Gastrocnemius medialis (tissue), 4 donors: ENCODE measurements at regions not wholly inside any gene's neighbourhood (a gene's known extent, or its start where the extent isn't known, plus 50 kb on each side); places are given as distances from the start of the nearest gene placed in this dataset.

Experiments
- ATAC-seq, 2 donors: fragments of 150-250 bp; one replicate each; pipeline ENCODE4 v1.9.1; 2016
- DNase-seq, 2 donors: peaks; one replicate each; pipeline ENCODE4 v3.0.0-alpha.2; 2019
- H3K27ac ChIP-seq, 4 donors: fragments of 200-600 bp; sonication (generic); 1 replicate in 1 of 4; 2 replicates in 3 of 4; pipeline ENCODE4 v1.5.1; 2016 to 2018; ENCODE audit warnings: mild to moderate bottlenecking in 2 of 4, moderate library complexity in 1 of 4
- H3K27me3 ChIP-seq, 3 donors: fragments of 200-600 bp; sonication (generic) in 2 of 3; 1 replicate in 1 of 3; 2 replicates in 2 of 3; pipeline versions ENCODE4 v1.5.1 to v1.6.0; 2016 to 2019; ENCODE audit warnings: mild to moderate bottlenecking in 1 of 3, moderate library complexity in 1 of 3
- H3K36me3 ChIP-seq, 2 donors: fragments of 200-600 bp; sonication (generic) in 1 of 2; one replicate each; pipeline ENCODE4 v1.5.1; 2017 to 2018
- H3K4me1 ChIP-seq, 2 donors: fragments of 200-600 bp; sonication (generic) in 1 of 2; one replicate each; pipeline ENCODE4 v1.5.1; 2016 to 2017; ENCODE audit warnings: mild to moderate bottlenecking in 2 of 2
- H3K4me3 ChIP-seq, 4 donors: fragments of 200-600 bp; sonication (generic) in 3 of 4; 1 replicate in 1 of 4; 2 replicates in 3 of 4; pipeline ENCODE4 v1.5.1; 2016 to 2019; ENCODE audit warnings: mild to moderate bottlenecking in 2 of 4
- H3K9me3 ChIP-seq, 3 donors: fragments of 200-600 bp; sonication (generic) in 2 of 3; 1 replicate in 1 of 3; 2 replicates in 2 of 3; pipeline ENCODE4 v1.5.1; 2016 to 2019
- CTCF ChIP-seq, 5 experiments: fragments of 450-650 bp in 3 of 5; fragments of 200-600 bp in 2 of 5; sonication (generic) in 2 of 5; IDR thresholded peaks in 4 of 5; conservative IDR thresholded peaks in 1 of 5; 1 replicate in 4 of 5; 2 replicates in 1 of 5; pipeline ENCODE4 v1.5.1; 2016 to 2019; ENCODE audit warnings: antibody characterized with exemption in 5 of 5, mild to moderate bottlenecking in 3 of 5, moderate library complexity in 3 of 5
- POLR2A ChIP-seq, 2 donors: fragments of 450-650 bp; IDR thresholded peaks; one replicate each; pipeline ENCODE4 v1.6.1; 2017; ENCODE audit warnings: antibody characterized with exemption in 2 of 2, mild to moderate bottlenecking in 2 of 2, moderate library complexity in 2 of 2
- in situ Hi-C, 4 donors: fragments of 200-750 bp; cut with MboI; loops; one replicate each; pipeline versions ENCODE4 v1.15.0 to v1.8.0; 2017; ENCODE audit warnings: low sequenced_read_pairs in 4 of 4
- intact Hi-C: fragments of 100-400 bp; cut with DNase I; formaldehyde crosslinking; loops from one replicate; pipeline ENCODE4 v1.15.1; 2023; ENCODE audit warnings: low total_unique reads

DNA sequence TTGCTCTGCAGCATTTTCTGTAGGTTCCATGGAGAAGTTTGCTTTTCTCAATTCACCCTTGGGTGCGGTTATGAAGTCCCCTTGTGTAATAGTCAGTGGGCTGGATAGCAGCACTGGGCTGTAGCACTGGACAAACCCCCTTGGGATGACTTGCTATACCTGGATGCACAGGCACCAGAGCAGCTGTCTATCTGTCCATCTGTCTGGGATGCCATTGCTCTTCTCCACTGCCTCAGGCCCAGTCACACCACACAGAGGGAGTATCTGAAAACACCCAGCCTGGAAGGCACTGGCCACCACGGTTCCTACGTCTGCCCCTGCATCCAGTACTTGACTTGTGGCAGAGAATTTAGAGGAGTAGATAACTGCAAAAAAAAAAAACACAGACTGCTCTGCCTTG lies 254.5 kb downstream of the TFCP2L1 start:
- no peak for DNase-seq
- no peaks in the 10 kb centered on the region for H3K4me1 ChIP-seq
- intact Hi-C loops: no loop called here
- no peaks in the 10 kb centered on the region for H3K27me3 ChIP-seq
- no peak overlapping the region for H3K4me3 ChIP-seq
- H3K36me3 ChIP-seq: no peaks in the 10 kb centered on the region
- in situ Hi-C loops: no loop called here
- no peaks in the 10 kb centered on the region for H3K9me3 ChIP-seq
- no peak for ATAC-seq
- TF ChIP-seq POLR2A (IDR thresholded peaks at IDR 0.05): no peak
- no peak for TF ChIP-seq CTCF (IDR thresholded peaks at IDR 0.05 in 4 of 5, conservative IDR thresholded peaks at IDR 0.05 in 1 of 5)
- no peak overlapping the region for H3K27ac ChIP-seq

- no peak for DNase-seq
- in situ Hi-C loops: no loop called here
- H3K4me3 ChIP-seq: no peak overlapping the region
- TF ChIP-seq CTCF (IDR thresholded peaks at IDR 0.05 in 4 of 5, conservative IDR thresholded peaks at IDR 0.05 in 1 of 5) (no peak), POLR2A (IDR thresholded peaks at IDR 0.05) (no peak)
- no peaks in the 10 kb centered on the region for H3K36me3 ChIP-seq
- no peaks in the 10 kb centered on the region for H3K27me3 ChIP-seq
- no peak for ATAC-seq
- no peaks in the 10 kb centered on the region for H3K9me3 ChIP-seq
- intact Hi-C loops: no loop called here
- no peaks in the 10 kb centered on the region for H3K4me1 ChIP-seq
- H3K27ac ChIP-seq: no peak overlapping the region
These were observed 253.2 kb downstream of the TFCP2L1 start for GRCh38 chr2:121031568-121032340.

DNA sequence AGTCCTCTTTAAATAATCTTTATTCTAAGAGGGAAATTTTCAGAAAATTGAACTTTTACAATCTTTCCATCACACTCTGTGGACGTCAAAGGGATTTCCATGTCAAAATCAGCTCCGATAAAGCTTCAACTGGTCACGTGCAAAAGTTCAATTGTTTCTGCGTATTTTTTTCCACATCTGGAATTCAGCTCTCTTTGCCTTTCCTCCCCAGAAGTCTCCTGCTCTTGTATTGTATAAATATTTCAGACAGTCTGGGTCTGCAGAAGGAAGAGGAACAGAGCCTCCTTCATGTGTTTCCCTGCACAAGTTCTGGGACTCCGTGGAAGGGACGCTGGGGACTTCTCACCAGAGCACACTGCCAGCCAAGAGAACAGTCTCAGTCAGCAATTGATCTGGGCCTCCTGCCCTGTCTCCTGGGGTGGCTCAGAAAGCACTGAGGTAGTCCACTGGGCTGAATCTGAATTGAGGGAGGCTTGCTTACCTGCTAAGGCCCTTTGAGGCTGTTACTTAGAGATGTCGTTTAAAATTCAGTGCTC lies 251.5 kb downstream of the TFCP2L1 start:
- intact Hi-C loops: no loop called here
- Histone ChIP-seq H3K27ac (no peak overlapping the region), H3K27me3 (no peaks in the 10 kb centered on the region), H3K9me3 (no peaks in the 10 kb centered on the region), H3K4me1 (no peaks in the 10 kb centered on the region), H3K4me3 (no peak overlapping the region), H3K36me3 (no peaks in the 10 kb centered on the region)
- ATAC-seq (no peak), DNase-seq (no peak)
- in situ Hi-C loops: no loop called here
- no peak for TF ChIP-seq POLR2A (IDR thresholded peaks at IDR 0.05)
- no peak for TF ChIP-seq CTCF (IDR thresholded peaks at IDR 0.05 in 4 of 5, conservative IDR thresholded peaks at IDR 0.05 in 1 of 5)

DNA sequence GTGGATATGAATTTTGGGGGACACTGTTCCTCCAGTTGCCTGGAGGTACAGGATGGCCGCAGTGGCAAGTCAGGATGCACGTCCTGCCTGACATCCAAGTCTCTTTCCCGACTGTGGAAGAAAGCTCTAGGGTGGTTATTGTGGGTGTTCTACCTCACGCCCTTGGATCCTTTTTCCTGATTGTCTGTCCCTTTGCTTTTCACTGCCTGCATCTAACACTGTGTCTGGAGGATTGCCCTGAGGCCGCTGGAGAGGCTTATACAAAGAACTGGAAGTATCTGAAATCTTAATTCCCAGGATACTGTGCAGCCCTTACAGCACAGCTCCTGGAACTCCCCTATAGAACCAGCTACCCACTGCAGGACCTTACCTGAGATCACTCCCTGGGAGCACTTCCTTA lies 250.5 kb downstream of the TFCP2L1 start:
- H3K9me3 ChIP-seq: no peaks in the 10 kb centered on the region
- H3K27ac ChIP-seq: no peak overlapping the region
- DNase-seq (no peak), ATAC-seq (no peak)
- H3K4me1 ChIP-seq: no peaks in the 10 kb centered on the region
- H3K36me3 ChIP-seq: no peaks in the 10 kb centered on the region
- intact Hi-C loops (no loop called here), in situ Hi-C loops (no loop called here)
- no peaks in the 10 kb centered on the region for H3K27me3 ChIP-seq
- no peak overlapping the region for H3K4me3 ChIP-seq
- TF ChIP-seq POLR2A (IDR thresholded peaks at IDR 0.05) (no peak), CTCF (IDR thresholded peaks at IDR 0.05 in 4 of 5, conservative IDR thresholded peaks at IDR 0.05 in 1 of 5) (no peak)
